HG03060 (cell line): ENCODE measurements at regions not wholly inside any gene's neighbourhood (a gene's known extent, or its start where the extent isn't known, plus 50 kb on each side); places are given as distances from the start of the nearest gene placed in this dataset.

Experiments
- ATAC-seq: cut with Tn5 transposase; IDR thresholded peaks from one replicate; pipeline ENCODE4 v1.9.1; 2021; ENCODE audit warnings: low read depth, moderate number of reproducible peaks; ENCODE audit not compliant: unreplicated experiment

DNA sequence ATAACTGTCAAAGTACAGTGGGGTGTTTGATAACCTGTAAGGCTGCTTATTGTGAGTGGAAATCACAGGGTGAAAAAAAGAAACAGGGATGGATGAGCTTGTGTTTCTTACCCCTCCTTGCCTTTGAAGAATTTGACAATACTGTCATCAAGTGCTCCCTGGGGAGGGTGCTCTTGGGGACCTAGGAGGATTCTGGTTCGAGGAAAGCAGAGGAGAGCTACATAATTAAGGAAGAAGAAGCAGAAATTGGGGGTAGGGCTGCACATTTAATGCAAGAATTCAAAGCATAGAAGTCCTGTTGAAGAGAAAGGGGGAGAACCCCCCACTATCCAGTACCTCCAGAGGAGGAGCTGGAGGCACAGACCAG lies 208.1 kb upstream of the PHYHIPL start:
- ATAC-seq: no peak

DNA sequence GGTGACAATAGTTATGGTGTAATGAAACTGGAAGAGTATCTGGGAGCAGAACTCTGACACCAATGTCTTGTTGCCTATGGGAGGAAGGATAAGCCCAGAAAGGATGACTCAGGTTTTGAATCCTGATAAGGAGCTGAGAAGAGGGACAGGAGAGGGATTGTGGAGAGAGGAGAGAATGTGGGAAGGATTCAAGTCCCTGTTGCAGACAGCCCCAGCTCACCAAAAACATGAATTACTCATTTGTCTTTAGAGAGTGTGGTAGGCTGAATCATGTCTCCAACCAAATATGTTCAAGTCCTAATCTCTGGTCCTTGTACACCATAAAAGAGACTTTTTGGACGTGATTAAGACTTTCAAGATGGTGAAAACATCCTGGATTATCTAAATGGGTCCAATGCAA lies 206.9 kb upstream of the PHYHIPL start:
- ATAC-seq: no peak

DNA sequence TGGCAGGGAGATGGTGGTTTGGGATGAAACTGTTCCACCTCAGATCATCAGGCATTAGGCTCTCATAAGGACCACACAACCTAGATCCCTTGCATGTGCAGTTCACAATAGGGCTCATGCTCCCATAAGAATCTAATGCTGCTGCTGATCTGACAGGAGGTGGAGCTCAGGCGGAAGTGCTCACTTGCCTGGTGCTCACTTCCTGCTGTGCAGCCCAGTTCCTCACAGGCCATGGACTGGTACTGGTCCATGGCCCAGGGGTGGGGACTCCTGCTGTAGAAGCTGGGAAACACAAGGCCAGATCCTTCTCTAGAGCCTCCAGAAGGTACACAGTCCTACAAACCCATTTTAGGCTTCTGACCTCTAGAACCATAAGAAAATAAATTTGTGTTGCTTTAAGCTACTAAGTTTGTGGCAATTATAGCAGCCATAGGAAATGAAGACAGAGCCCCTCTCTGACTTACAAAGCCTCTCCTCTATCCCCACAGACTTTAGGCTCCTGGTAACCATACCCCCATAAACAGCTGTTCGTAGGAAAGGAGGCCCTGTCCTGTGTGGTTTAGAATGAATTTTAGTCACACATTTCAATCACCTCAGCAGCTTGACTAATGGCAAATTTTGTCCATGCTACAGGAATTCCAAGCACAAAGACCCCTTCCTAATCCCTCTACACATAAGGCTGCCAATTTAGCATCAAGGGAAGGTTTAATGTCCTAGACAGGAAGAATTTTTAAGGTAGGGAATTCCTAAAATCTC lies 206.1 kb upstream of the PHYHIPL start:
- ATAC-seq: no peak

DNA sequence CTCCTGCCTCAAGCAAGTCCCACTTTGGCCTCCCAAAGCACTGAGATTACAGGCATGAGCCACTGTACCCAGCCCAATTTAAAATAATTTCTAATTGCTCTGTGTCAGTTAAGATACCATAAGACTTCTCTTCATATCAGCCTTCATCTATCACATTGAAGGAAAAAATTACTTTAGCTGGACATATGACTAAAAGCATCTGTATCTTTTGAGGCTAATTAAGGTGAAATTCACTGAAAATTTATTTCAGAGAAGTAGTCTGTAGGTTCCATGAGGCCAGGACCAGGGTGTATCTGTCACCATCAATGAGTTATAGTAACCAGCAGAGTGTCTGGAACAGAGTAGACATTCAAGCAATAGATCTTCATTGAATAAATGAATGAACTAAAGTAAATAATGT lies 205.2 kb upstream of the PHYHIPL start:
- no peak for ATAC-seq

DNA sequence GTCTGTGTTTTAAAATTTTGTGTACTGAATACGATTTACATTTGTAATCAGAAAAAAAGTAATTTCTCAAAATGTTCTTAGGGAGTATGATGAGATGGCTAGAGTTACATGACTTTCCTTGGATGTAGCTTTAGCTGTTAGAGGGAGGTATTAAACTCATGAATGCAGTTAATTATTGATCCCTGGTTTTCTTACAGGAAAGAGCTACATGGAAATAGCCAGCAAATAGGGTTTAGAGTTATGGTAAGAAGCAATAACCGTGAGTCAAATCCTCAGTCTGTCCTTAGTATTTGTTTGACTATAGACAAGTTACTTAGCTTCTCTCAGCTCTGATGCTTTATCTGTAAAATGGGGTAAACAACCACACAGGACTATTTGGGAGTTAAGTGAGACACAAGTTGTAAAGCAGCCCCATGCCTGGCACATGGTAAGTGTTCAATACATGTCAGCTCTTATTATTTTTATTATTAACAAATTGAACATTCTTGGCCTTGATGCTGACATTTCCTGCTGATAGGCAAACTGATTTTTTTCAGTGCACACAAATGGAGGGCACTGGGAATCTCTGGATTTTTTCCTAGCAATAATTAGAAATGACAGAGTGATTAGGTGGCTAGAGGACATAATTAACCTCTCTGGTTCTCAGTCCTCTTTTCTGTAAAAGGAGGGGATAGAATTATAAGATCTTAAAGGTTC lies 204.5 kb upstream of the PHYHIPL start:
- no peak for ATAC-seq

DNA sequence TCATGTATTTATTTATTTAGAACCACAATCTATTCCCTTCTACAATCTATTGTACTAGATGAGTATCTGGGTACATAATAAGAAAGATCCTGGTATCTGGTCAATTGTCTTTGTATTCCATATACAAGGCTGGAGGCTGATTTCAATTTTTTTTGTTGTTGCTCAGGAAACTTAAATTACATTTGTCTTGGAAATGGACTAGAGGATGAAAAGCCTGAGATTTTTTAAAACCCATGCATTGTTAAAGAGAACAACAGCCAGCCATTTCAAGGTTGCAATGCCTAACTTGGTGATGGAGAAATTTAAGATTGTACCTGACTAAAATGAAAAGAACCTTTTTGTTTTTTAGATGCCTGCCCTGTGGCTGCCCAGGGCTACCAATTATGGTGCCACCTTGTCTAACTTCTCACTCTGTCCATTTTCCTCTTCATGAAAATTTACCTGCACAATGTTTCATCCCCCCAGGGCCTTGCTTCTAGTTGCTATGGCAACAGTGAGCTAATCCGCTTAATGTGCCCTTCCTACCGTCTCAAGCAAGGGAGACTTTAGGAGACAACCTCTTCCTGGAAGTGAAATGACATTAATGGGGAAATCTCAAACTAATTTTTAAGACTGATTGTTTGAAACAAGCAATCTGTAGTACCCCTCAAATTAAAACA lies 203.7 kb upstream of the PHYHIPL start:
- ATAC-seq: no peak

DNA sequence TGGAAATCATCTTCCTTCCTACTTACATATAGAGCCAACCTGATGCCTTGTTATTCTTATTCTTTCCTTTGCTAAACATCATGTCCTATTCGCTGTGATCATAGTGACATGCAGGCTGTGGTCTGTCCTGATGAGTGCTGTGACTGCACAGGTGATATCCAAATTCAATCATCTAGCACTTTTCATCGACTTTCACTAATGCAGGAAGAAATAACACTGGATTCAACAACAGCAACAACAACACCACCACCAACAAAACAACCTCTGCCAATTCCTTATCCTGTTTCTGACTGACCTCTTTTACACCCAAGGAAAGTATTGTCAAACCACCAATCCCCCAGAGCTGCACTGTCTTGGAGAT lies 203.2 kb upstream of the PHYHIPL start:
- ATAC-seq: no peak

DNA sequence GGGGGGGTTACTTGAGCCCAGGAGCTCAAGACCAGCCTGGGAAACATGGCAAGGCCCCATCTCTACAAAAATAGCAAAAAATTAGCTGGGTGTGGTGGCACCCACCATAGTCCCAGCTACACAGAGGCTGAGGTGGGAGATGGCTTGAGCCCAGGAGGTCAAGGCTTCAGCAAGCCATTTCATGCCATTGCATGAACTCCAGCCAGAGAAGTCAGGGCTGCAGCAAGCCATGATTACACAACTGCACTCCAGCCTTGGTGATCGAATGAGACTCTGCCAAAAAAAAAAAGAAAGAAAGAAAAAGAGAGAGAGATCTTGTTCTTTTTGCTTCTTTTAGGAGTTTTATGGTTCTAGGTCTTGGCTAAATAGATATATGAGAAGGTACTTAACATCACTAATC lies 200.2 kb upstream of the PHYHIPL start:
- ATAC-seq: no peak

DNA sequence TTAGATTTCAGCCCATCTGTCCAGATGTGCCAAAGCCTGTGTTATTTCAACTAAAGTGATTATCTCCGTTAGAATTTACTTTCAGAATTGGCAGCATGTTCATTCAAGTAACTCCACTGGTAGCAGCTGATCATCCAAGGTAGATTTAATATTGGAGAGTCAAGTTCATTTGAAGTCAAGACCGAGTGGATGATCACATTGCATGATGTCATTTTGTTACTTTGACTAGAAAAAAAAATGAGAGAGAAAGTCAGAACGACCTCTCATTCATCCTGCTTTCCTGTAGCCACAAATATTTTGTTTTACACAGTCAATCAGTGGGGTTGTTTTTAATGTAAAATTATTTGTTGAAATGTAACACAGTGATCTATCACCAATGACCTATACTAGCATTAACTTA lies 196.7 kb upstream of the PHYHIPL start:
- ATAC-seq: no peak

DNA sequence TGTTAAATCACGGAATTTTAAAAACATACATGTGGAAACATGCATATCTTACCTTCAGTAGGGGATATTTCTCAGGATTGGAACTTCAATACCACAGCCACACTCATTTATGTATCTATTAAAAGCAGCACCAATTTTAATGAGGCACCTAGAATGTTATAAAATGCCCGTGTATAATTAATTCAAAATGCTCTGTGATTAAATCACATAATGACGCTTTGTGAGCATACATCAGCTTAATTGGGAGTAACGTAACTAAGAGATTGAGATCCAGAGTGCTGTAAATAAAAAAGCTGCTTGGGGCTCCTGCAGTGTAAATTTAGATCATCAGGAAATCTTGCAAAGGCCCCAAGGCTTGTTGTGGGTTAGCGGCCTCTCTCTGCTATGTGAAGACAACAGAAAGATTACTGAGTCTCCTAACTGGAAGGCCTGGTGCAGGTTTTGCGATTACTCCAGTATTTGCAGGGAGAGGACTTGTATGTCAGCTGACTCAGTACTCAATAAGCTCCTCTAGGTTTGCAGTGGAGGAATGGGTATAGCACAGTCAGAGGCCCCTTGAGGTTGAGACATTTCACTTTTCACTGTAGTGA lies 195.5 kb upstream of the PHYHIPL start:
- no peak for ATAC-seq

DNA sequence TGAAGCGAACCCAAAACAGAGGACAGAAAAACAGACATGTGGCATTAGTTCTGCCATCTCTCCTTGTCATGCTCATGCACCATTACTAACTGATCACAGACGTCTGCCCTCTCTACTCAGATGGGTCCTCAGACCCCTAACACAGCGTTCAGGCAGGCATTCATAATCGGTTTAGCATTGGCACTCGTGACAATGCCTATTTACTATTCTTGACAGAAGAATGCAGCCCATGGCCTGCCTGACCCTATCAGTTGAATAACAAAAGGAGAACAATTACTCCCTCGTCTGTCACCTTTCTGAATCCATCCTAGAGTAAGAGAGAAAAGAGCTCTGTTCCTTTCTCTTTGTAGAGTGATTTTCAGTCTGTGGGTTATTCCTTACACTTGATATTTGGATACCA lies 194.6 kb upstream of the PHYHIPL start:
- no peak for ATAC-seq

DNA sequence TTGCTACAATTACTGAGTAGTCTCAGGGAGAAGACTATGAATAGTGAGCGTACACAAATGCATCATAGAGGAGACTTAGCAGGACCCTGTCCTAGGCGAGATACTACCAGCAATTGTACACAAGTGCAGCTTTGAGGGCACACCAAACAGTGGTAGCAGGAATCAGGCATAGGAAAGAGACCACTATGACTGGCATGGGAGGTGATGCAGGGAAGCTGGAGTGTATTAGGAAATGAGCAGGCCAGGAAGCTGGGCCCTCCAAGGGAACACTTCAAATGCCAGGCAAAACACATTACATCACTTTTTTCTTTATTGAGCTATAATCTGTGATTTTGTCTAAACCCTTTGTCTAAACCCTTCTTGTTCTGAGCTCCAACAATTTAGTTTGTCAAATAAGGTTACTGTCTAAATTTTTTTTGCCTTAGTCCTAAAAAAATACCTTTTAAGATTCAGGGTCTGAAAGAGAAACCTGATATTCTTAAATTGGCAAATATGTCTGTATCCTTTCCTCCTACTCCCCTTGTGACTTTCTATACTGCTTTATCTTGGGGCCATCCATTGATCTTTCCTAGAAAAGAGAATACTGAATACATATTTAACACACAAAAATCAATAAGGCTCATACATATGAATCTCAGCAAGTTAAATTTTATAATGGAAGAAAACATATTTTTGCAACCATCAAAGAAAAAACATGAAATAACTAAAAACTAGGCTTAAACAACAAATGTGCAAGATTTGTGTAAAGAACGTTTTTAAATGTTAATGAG lies 193.8 kb upstream of the PHYHIPL start:
- ATAC-seq: no peak

DNA sequence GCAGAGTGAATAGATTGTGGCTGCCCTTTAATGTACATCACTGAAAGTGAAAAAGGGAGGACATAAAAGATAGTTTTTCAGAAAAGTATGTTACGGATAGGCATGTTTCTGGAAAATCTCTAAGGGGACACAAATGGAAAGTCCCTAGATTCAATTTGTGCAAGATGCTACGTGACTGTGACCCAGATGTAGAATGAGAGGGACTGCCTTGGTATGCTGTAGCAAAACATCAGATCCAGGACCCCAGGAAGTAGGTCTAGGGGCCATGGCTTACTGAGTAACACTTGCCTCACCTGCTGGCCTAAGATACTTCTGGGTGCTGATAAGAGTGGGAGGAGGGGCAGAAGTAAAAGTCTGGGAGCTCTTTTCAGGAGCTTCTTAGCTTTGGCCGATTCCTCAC lies 191.2 kb upstream of the PHYHIPL start:
- ATAC-seq: no peak

DNA sequence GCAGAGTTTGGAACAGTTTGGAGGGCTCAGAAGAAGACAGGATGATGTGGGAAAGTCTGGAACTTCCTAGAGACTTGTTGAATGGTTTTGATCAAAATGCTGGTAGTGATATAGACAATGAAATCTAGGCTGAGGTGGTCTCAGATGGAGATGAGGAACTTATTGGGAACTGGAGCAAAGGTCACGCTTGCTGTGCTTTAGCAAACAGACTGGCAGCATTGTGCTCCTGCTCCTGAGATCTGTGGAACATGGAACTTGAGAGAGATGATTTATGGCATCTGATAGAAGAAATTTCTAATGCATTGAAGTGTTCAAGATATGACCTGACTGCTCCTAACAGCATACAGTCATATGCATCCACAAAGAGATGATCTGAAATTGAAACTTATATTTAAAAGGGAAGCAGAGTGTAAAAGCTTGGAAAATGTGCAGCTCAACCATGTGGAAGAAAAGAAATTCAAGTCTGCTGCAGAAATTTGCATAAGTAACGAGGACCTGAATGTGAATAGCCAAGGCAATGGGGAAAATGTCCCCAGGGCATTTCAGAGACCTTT lies 186.9 kb upstream of the PHYHIPL start:
- ATAC-seq: no peak

DNA sequence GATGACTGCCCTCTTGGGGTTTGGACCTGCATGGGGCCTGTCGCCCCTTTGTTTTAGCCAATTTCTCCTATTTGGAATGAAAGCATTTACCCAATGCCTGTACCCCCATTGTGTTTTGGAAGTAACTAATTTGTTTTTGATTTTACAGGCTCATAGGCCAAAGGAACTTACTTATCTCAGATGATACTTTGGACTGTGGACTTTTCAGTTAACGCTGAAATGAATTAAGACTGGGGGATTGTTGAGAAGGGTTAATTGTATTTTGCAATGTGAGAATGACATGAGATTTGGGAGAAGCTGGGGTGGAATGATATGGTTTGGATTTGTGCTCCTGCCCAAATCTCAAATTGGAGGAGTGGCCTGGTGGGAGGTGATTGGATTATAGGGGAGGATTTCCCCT lies 185.8 kb upstream of the PHYHIPL start:
- ATAC-seq: no peak

DNA sequence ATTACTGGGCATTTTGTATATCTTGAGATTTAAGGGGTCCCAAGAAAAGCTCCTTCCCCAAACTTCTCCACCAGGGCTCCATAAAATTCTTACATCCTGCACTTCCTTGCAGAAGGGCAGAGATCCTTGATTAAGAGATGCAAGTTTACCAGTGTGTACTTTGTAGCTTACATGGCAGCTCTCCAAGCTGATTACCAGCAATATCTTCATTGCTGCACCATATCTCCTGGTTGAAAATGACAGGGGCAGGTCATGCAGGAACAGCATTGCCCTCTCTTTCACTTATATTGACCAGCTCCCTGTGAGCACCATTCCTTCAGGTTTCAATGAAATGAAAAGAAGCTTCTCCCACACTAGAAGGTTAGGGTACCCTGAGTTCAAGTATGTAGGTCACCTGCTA lies 184.6 kb upstream of the PHYHIPL start:
- no peak for ATAC-seq

DNA sequence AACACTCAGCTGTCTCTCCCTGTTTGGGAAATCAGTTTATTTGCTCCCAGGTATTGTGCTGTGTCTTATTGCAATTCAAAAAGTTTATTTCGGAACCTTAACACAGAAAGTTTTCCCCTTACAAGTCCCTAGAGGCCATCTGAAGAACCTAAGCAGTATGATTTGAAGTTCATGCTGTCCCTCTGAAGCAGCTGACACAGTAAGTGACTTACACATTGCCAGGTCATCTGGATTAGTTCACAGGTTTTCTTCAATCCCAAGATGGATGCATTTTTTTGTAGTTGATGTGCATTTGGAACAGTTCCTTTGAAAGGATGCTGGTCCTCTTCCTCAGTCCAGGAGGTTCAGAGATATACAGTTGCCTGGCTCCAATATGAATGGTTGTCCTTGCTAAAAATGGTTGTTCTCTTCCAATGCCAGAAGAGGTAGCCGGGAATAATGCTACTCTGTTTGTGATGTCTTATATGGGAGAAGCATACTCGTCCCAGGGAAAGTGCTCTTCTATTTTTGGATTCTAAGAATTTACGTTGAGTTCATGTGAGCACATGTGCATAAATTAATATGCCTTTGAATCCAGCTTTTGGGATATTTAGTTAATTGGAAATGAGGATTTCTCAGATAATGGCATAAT lies 183.5 kb upstream of the PHYHIPL start:
- ATAC-seq: no peak

DNA sequence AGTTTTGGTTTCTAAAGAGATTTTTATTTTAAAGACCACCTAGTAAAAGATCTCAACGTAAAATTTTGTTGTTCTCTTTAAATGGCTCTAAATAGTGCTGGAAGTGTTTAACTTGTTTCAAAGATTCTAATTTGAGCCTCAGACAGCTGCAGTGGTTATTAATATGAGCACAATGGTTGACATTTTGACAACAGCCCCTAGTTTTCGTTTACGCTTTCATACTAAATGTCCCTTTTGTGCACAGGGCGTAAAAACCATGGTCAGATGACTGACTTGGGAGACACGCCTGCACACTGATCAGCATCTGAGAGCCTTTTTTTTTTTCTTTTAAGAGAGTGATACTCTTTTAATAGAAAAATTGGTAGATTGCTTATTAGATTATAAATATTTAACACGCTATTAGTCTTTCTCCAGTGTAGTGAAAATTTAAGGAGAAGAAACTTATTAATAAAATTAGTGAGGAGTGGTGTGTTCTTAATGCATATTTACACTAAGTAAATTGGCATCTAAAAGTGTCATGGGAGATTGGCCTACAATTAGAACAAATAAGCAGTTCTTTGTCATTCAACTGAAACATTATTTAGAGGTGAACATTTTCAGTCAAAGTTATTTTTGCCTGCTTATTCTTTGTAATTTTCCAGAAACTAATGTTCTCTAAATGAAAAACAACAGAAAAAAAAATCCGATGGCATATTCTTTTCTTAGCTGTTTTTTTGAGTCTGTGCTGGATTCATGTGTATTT lies 182.8 kb upstream of the PHYHIPL start:
- peak; percentile 72 for ATAC-seq
